Astrocyte of the cerebellum (primary cell): ENCODE measurements at regions not wholly inside any gene's neighbourhood (a gene's known extent, or its start where the extent isn't known, plus 50 kb on each side); places are given as distances from the start of the nearest gene placed in this dataset.

ENCODE experiments used
- DNase-seq: peaks from one replicate; pipeline ENCODE4 v3.0.0-alpha.2; 2011; ENCODE audit warnings: low read depth
- H3K4me3 ChIP-seq: 2 replicates; pipeline ENCODE4 v1.5.1; 2011; ENCODE audit warnings: mild to moderate bottlenecking, low read depth, low read length, moderate library complexity
- in situ Hi-C: cut with HindIII; loops from 2 replicates; pipeline ENCODE4 v1.10.0; 2017; ENCODE audit warnings: low sequenced_read_pairs
- TF ChIP-seq, protein P1 (sequence below): IDR thresholded peaks from 2 replicates; pipeline ENCODE4 v1.5.1; 2012; ENCODE audit warnings: low read length, low read depth, moderate library complexity, mild to moderate bottlenecking; ENCODE audit errors: missing control alignments

DNA sequence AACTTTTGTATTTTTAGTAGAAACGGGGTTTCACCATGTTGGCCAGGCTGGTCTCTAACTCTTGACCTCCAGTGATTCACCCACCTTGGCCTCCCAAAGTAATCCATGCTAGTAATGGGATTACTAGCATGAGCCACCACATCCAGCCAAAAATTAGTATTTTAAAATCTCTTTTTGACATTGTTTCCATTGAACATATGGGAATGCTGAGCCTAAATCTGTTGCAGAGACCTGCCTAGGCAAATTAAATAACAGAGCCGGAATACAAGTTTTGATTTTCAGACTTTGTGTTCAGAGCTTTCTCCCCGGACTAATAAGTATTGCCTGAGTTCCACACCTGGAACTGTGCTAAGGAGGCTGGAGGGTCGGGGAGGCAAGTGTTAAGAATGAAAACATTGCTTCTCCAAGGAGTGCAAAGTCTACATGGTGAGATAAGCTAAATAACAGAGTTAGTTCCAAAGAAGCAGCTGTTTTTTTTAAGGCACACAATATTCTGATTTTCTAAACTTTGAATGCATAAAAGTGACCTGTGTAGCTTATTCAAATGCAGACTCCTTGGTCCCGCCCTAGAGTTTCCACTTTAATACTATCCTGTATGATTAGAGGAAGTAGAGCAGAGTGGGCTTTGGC, 150.6 kb upstream of the CELF4 start:
- DNase-seq = no peak
- in situ Hi-C loops = no loop called here
- no peak overlapping the region for H3K4me3 ChIP-seq
- TF ChIP-seq, protein P1, sequence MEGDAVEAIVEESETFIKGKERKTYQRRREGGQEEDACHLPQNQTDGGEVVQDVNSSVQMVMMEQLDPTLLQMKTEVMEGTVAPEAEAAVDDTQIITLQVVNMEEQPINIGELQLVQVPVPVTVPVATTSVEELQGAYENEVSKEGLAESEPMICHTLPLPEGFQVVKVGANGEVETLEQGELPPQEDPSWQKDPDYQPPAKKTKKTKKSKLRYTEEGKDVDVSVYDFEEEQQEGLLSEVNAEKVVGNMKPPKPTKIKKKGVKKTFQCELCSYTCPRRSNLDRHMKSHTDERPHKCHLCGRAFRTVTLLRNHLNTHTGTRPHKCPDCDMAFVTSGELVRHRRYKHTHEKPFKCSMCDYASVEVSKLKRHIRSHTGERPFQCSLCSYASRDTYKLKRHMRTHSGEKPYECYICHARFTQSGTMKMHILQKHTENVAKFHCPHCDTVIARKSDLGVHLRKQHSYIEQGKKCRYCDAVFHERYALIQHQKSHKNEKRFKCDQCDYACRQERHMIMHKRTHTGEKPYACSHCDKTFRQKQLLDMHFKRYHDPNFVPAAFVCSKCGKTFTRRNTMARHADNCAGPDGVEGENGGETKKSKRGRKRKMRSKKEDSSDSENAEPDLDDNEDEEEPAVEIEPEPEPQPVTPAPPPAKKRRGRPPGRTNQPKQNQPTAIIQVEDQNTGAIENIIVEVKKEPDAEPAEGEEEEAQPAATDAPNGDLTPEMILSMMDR = no peak

DNA sequence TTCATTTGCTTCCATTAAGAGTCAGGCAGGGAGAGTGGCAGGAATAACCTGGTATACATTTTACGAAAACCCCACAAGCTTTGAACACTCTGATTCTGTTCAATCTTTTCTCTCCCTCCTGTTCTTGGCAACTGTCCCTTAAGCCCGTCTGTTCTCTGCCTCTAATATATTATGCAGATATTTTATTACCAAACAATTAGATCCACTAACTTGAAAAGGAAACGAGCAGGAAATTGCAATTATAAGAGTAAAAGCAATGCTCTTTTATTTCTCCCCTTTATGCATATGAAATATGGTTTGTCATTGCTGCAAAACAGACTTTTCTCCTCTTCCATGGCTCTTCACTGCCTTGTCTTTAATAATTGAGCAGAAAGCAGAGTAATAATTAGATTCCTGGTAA, 149.1 kb upstream of the CELF4 start:
- TF ChIP-seq, protein P1 = no peak
- in situ Hi-C loops = no loop called here
- DNase-seq = no peak
- no peak overlapping the region for H3K4me3 ChIP-seq

- in situ Hi-C loops = no loop called here
- no peak for DNase-seq
- H3K4me3 ChIP-seq = no peak overlapping the region
- TF ChIP-seq, protein P1 = no peak
Observed at GRCh38 chr18:37712776-37713175, 147.2 kb upstream of the CELF4 start.

- TF ChIP-seq, protein P1 = no peak
- no peak overlapping the region for H3K4me3 ChIP-seq
- in situ Hi-C loops = no loop called here
- DNase-seq = no peak
Observed at GRCh38 chr18:37711766-37712505, 146.3 kb upstream of the CELF4 start.

GRCh38 chr18:37710726-37711125, 145.1 kb upstream of the CELF4 start:
- DNase-seq = no peak
- in situ Hi-C loops = no loop called here
- TF ChIP-seq, protein P1 = no peak
- H3K4me3 ChIP-seq = no peak overlapping the region

DNA sequence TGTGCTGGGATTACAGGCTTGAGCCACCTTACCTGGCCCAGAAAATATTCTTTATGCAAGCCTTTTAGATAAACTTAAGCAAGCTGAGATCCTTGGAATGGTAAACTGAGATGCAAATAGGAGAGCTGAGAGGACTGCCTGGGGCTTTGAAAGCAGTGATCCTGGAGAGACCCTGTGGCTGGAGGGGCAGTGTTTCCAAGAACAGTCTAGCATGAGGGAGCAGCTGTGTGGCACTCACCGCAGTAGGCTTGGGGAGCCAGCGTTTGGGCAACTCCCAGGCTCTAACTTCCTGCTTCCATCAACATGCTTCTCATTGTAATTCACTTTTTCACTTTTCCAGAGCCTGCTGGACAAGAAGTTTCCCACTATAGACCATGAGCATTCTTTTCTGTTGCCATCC, 144.1 kb upstream of the CELF4 start:
- in situ Hi-C loops = no loop called here
- no peak for DNase-seq
- TF ChIP-seq, protein P1 = no peak
- H3K4me3 ChIP-seq = no peak overlapping the region
